ENCODE measurements at regions not wholly inside any gene's neighbourhood (a gene's known extent, or its start where the extent isn't known, plus 50 kb on each side); places are given as distances from the start of the nearest gene placed in this dataset.
"Not testable (repeated sequence)": the region's sequence is repeated elsewhere in the genome, so short reads cannot be mapped to it uniquely, and the experiment has no call there.

GRCh38 chr2:208990716-208991115, 433.1 kb upstream of the MAP2 start:
- H3K36me3 ChIP-seq, result no peaks in the 10 kb centered on the region
- no peaks in the 10 kb centered on the region for H3K9me3 ChIP-seq
- no peaks in the 10 kb centered on the region for H3K27me3 ChIP-seq
- no peak overlapping the region for H3K4me3 ChIP-seq
- no peak overlapping the region for H3K27ac ChIP-seq
- H3K4me1 ChIP-seq, result no peaks in the 10 kb centered on the region
- DNase-seq, result no peak
- TF ChIP-seq POLR2A (IDR thresholded peaks at IDR 0.05) (no peak), CTCF (IDR thresholded peaks at IDR 0.05) (no peak)

GRCh38 chr2:208999911-209000310, 423.9 kb upstream of the MAP2 start:
- Histone ChIP-seq H3K9me3 (no peaks in the 10 kb centered on the region), H3K27ac (no peak overlapping the region), H3K4me1 (no peaks in the 10 kb centered on the region), H3K4me3 (no peak overlapping the region), H3K36me3 (no peaks in the 10 kb centered on the region), H3K27me3 (no peaks in the 10 kb centered on the region)
- DNase-seq, result no peak
- no peak for TF ChIP-seq POLR2A (IDR thresholded peaks at IDR 0.05)
- no peak for TF ChIP-seq CTCF (IDR thresholded peaks at IDR 0.05)

GRCh38 chr2:209002054-209002453, 421.8 kb upstream of the MAP2 start:
- H3K4me3 ChIP-seq, result no peak overlapping the region
- TF ChIP-seq POLR2A (IDR thresholded peaks at IDR 0.05) (no peak), CTCF (IDR thresholded peaks at IDR 0.05) (no peak)
- DNase-seq, result no peak

GRCh38 chr2:209005371-209005770, 418.5 kb upstream of the MAP2 start:
- Histone ChIP-seq H3K27me3 (no peaks in the 10 kb centered on the region), H3K36me3 (no peaks in the 10 kb centered on the region), H3K4me1 (no peaks in the 10 kb centered on the region), H3K9me3 (no peaks in the 10 kb centered on the region), H3K27ac (no peak overlapping the region), H3K4me3 (no peak overlapping the region)
- no peak for DNase-seq
- TF ChIP-seq POLR2A (IDR thresholded peaks at IDR 0.05) (no peak), CTCF (IDR thresholded peaks at IDR 0.05) (no peak)

More at GRCh38 chr2:209002054-209002453, 421.8 kb upstream of the MAP2 start:
- no peaks in the 10 kb centered on the region for H3K36me3 ChIP-seq
- no peaks in the 10 kb centered on the region for H3K27me3 ChIP-seq
- no peaks in the 10 kb centered on the region for H3K4me1 ChIP-seq
- H3K27ac ChIP-seq, result no peak overlapping the region
- no peaks in the 10 kb centered on the region for H3K9me3 ChIP-seq

- H3K4me1 ChIP-seq, result no peaks in the 10 kb centered on the region
- H3K36me3 ChIP-seq, result no peaks in the 10 kb centered on the region
- DNase-seq, result no peak
- no peaks in the 10 kb centered on the region for H3K27me3 ChIP-seq
- H3K9me3 ChIP-seq, result no peaks in the 10 kb centered on the region
- TF ChIP-seq POLR2A (IDR thresholded peaks at IDR 0.05), result no peak
- no peak overlapping the region for H3K27ac ChIP-seq
- no peak overlapping the region for H3K4me3 ChIP-seq
These were observed 415.1 kb upstream of the MAP2 start for GRCh38 chr2:209008636-209009287.

- not testable (repeated sequence) for H3K36me3 ChIP-seq, H3K27ac ChIP-seq
These were observed 405.2 kb upstream of the MAP2 start for GRCh38 chr2:209018633-209019032.

GRCh38 chr2:209029249-209029648, 394.6 kb upstream of the MAP2 start:
- TF ChIP-seq POLR2A (IDR thresholded peaks at IDR 0.05), result no peak
- no peak for TF ChIP-seq CTCF (IDR thresholded peaks at IDR 0.05)
- Histone ChIP-seq H3K27ac (no peak overlapping the region), H3K4me1 (no peaks in the 10 kb centered on the region), H3K9me3 (no peaks in the 10 kb centered on the region), H3K36me3 (no peaks in the 10 kb centered on the region), H3K4me3 (no peak overlapping the region), H3K27me3 (no peaks in the 10 kb centered on the region)
- DNase-seq, result no peak

More at GRCh38 chr2:209018633-209019032, 405.2 kb upstream of the MAP2 start:
- not testable (repeated sequence) for H3K4me1 ChIP-seq, H3K27me3 ChIP-seq, DNase-seq, H3K9me3 ChIP-seq, H3K4me3 ChIP-seq

All from Peyer's patch (tissue), 4 donors.